Activated T-helper 2 cell treated with anti-CD3 and anti-CD28 coated beads, Interferon-gamma antibody, Interleukin-2, Interleukin-4, amounts not matched to agents 10 μg/mL and 5 μg/mL and 100 μg/mL, durations not matched to agents 14 hours and 24 hours and 36 hours (primary cell): ENCODE measurements at regions not wholly inside any gene's neighbourhood (a gene's known extent, or its start where the extent isn't known, plus 50 kb on each side); places are given as distances from the start of the nearest gene placed in this dataset.

Source experiments
- DNase-seq: peaks from one replicate; pipeline ENCODE4 v3.0.0; 2021; ENCODE audit warnings: low spot score
- H3K27ac Mint-ChIP-seq: one replicate; pipeline ENCODE4 v1.8.0; 2021; ENCODE audit warnings: mixed read lengths
- H3K27me3 Mint-ChIP-seq: one replicate; pipeline ENCODE4 v1.8.0; 2021; ENCODE audit warnings: low read depth, mixed read lengths
- H3K36me3 Mint-ChIP-seq: one replicate; pipeline ENCODE4 v1.8.0; 2021; ENCODE audit warnings: low read depth, mixed read lengths
- H3K4me1 Mint-ChIP-seq: one replicate; pipeline ENCODE4 v1.8.0; 2021; ENCODE audit warnings: low read depth, mixed read lengths
- H3K4me3 Mint-ChIP-seq: one replicate; pipeline ENCODE4 v1.8.0; 2021; ENCODE audit warnings: low read depth, mild to moderate bottlenecking, moderate library complexity, mixed read lengths
- H3K9me3 Mint-ChIP-seq: one replicate; pipeline ENCODE4 v1.8.0; 2021; ENCODE audit warnings: mixed read lengths
- intact Hi-C: fragments of 100-400 bp; cut with micrococcal nuclease; formaldehyde crosslinking; loops from one replicate; pipeline ENCODE4 v1.15.1; 2023

DNA sequence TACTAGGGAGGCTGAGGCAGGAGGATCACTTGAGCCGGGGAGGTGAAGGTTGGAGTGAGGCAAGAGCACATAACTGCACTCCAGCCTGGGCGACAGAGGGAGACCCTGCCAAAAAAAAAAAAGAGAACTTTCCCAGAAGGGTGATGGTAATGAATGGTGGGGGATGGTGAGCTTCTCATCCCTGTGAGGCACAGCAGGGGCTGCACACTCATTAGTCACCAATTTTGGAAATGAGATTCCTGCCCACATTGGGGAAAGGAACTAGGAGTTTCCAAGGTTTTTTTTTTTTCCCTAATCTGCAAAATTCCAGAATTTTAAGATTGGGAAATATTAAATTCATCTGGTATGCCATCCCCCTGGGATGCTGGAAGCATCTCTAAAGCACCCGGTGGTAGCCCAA is 50.2 kb upstream of the SSBP3 start:
- no peak for DNase-seq
- Mint-ChIP-seq H3K27ac (no peak overlapping the region), H3K4me1 (peaks cover 10% of the 10 kb centered on the region), H3K4me3 (no peak overlapping the region), H3K27me3 (peaks cover 5% of the 10 kb centered on the region), H3K9me3 (no peaks in the 10 kb centered on the region), H3K36me3 (no peaks in the 10 kb centered on the region)
- intact Hi-C loops: no loop called here
